HCT116 (cell line): ENCODE measurements at regions not wholly inside any gene's neighbourhood (a gene's known extent, or its start where the extent isn't known, plus 50 kb on each side); places are given as distances from the start of the nearest gene placed in this dataset.

Source experiments
- ATAC-seq: fragments of 200-7000 bp; cut with Tn5 transposase; 2 replicates; pipeline ENCODE4 v1.9.1; 2020; ENCODE audit warnings: mild to moderate bottlenecking, moderate library complexity
- BruUV-seq: library from RNA; stranded (reverse); fragments of 400-500 nt; replicated peaks from 2 replicates; lab custom pipeline; 2021; lab: Mats Ljungman, UMichigan
- CTCF ChIA-PET: fragments of 300-600 bp; sonication (Branson Sonifier 250); formaldehyde crosslinking; loops from one replicate; lab custom pipeline; 2021; ENCODE audit warnings: antibody characterized with exemption; lab: Charles Lee
- POLR2A ChIA-PET: fragments of 300-600, 350-600 bp; sonication (Branson Sonifier 250); formaldehyde crosslinking; loops from one replicate; lab custom pipeline; 2021; ENCODE audit warnings: antibody characterized with exemption; lab: Charles Lee
- RAD21 ChIA-PET, 2 experiments: fragments of 300-600 bp; sonication (Branson Sonifier 250); formaldehyde crosslinking; loops; one replicate each; lab custom pipeline; 2023; ENCODE audit warnings: low total read pairs in 2 of 2; ENCODE audit not compliant: uncharacterized antibody in 2 of 2, unreplicated experiment in 2 of 2, low non-redundant PET in 1 of 2; lab: Charles Lee
- DNase-seq: peaks from one replicate; pipeline ENCODE4 v3.0.0-alpha.2; 2010; ENCODE audit warnings: low read depth, low spot score
- H2AFZ ChIP-seq: fragments of 200-600 bp; shearing (Covaris generic), sonication (generic); 2 replicates; pipeline ENCODE4 v1.6.1; 2017; ENCODE audit warnings: low read depth, mixed run types, mixed read lengths, antibody characterized with exemption, low read length; ENCODE audit not compliant: poor library complexity, severe bottlenecking
- H3K27ac ChIP-seq: 2 replicates; pipeline ENCODE4 v1.5.1; 2012; ENCODE audit warnings: low read depth, low read length
- H3K27me3 ChIP-seq: fragments of 200-600 bp; sonication (generic); 2 replicates; pipeline ENCODE4 v1.6.1; 2016; ENCODE audit warnings: mixed run types, low read length, mixed read lengths; ENCODE audit not compliant: insufficient read depth
- H3K36me3 ChIP-seq, 2 experiments: fragments of 200-500 bp in 1 of 2; fragments of 200-600 bp in 1 of 2; sonication (Bioruptor generic) in 1 of 2; sonication (generic) in 1 of 2; 2 replicates each; pipeline versions ENCODE4 v1.5.1 to v1.6.1; 2014 to 2016; ENCODE audit warnings: low read length in 2 of 2, inconsistent platforms in 1 of 2, mixed read lengths in 1 of 2, mixed run types in 1 of 2; ENCODE audit not compliant: insufficient read depth in 2 of 2, control insufficient read depth in 1 of 2
- H3K4me1 ChIP-seq, 2 experiments: fragments of 200-600 bp in 1 of 2; sonication (generic) in 1 of 2; 2 replicates each; pipeline versions ENCODE4 v1.5.1 to v1.6.1; 2012 to 2017; ENCODE audit warnings: low read length in 2 of 2, inconsistent platforms in 1 of 2, mild to moderate bottlenecking in 1 of 2, mixed read lengths in 1 of 2, mixed run types in 1 of 2, moderate library complexity in 1 of 2; ENCODE audit not compliant: insufficient read depth in 2 of 2, control insufficient read depth in 1 of 2
- H3K4me2 ChIP-seq: fragments of 200-600 bp; sonication (generic); 2 replicates; pipeline ENCODE4 v1.6.1; 2017; ENCODE audit warnings: mixed run types, low read length, mixed read lengths
- H3K4me3 ChIP-seq, 2 experiments: fragments of 200-600 bp in 1 of 2; sonication (generic) in 1 of 2; replicated peaks in 1 of 2; 2 replicates each; pipeline ENCODE4 v1.5.1; 2011 to 2016; ENCODE audit warnings: low read length in 2 of 2, control low read depth in 1 of 2, low read depth in 1 of 2, mild to moderate bottlenecking in 1 of 2, mixed read lengths in 1 of 2, mixed run types in 1 of 2
- H3K79me2 ChIP-seq: fragments of 200-600 bp; sonication (generic); 2 replicates; pipeline ENCODE4 v1.6.1; 2017; ENCODE audit warnings: mild to moderate bottlenecking, mixed run types, low read length, moderate library complexity, mixed read lengths; ENCODE audit not compliant: insufficient read depth
- H3K9ac ChIP-seq: fragments of 200-600 bp; sonication (generic); 2 replicates; pipeline ENCODE4 v1.6.1; 2016; ENCODE audit warnings: low read length, mixed read lengths
- H3K9me2 ChIP-seq: fragments of 200-600 bp; sonication (generic), shearing (Covaris generic); 2 replicates; pipeline ENCODE4 v1.6.1; 2017; ENCODE audit warnings: mixed run types, mild to moderate bottlenecking, moderate library complexity; ENCODE audit not compliant: insufficient read depth
- H3K9me3 ChIP-seq, 2 experiments: fragments of 200-500 bp in 1 of 2; fragments of 200-600 bp in 1 of 2; sonication (Bioruptor generic) in 1 of 2; sonication (generic) in 1 of 2; 2 replicates each; pipeline ENCODE4 v1.6.1; 2014 to 2017; ENCODE audit warnings: low read length in 2 of 2, mixed read lengths in 2 of 2, inconsistent platforms in 1 of 2, low read depth in 1 of 2, mild to moderate bottlenecking in 1 of 2, mixed run types in 1 of 2, moderate library complexity in 1 of 2; ENCODE audit not compliant: control insufficient read depth in 1 of 2, insufficient read depth in 1 of 2
- H4K20me1 ChIP-seq: fragments of 200-600 bp; sonication (generic), shearing (Covaris generic); 2 replicates; pipeline ENCODE4 v1.6.1; 2017; ENCODE audit warnings: mixed run types, mild to moderate bottlenecking, moderate library complexity; ENCODE audit not compliant: insufficient read depth
- ATF3 ChIP-seq: IDR thresholded peaks from 2 replicates; pipeline ENCODE4 v1.6.1; 2012
- CBX3 ChIP-seq: IDR thresholded peaks from 2 replicates; pipeline ENCODE4 v1.6.1; 2012; ENCODE audit warnings: low read depth
- CEBPB ChIP-seq: IDR thresholded peaks from 2 replicates; pipeline ENCODE4 v1.6.1; 2012; ENCODE audit warnings: low read depth
- CTCF ChIP-seq, 3 experiments: fragments of 200-600 bp in 1 of 3; sonication (generic) in 1 of 3; IDR thresholded peaks in 2 of 3; conservative IDR thresholded peaks in 1 of 3; 2 replicates each; pipeline ENCODE4 v1.5.1; 2012 to 2017; ENCODE audit warnings: low read depth in 2 of 3, low read length in 2 of 3, antibody characterized with exemption in 1 of 3, borderline replicate concordance in 1 of 3, control low read depth in 1 of 3, mild to moderate bottlenecking in 1 of 3, mixed read lengths in 1 of 3, mixed run types in 1 of 3, moderate library complexity in 1 of 3; ENCODE audit not compliant: insufficient read depth in 1 of 3
- EGR1 ChIP-seq: IDR thresholded peaks from 2 replicates; pipeline ENCODE4 v1.6.1; 2012; ENCODE audit warnings: low read depth
- EZH2 ChIP-seq: fragments of 200-600 bp; sonication (generic); IDR thresholded peaks from 2 replicates; pipeline ENCODE4 v1.6.1; 2017; ENCODE audit warnings: antibody characterized with exemption, mixed run types
- FOSL1 ChIP-seq: IDR thresholded peaks from 2 replicates; pipeline ENCODE4 v1.6.1; 2012; ENCODE audit warnings: low read depth
- JUND ChIP-seq: IDR thresholded peaks from 2 replicates; pipeline ENCODE4 v1.6.1; 2012
- MAX ChIP-seq: IDR thresholded peaks from 2 replicates; pipeline ENCODE4 v1.6.1; 2012
- POLR2A ChIP-seq: IDR thresholded peaks from 2 replicates; pipeline ENCODE4 v1.7.0; 2011; ENCODE audit warnings: borderline replicate concordance; ENCODE audit not compliant: insufficient read depth, insufficient read length; ENCODE audit errors: extremely low read depth
- SIN3A ChIP-seq: IDR thresholded peaks from 2 replicates; pipeline ENCODE4 v1.6.1; 2012; ENCODE audit warnings: low read depth
- SP1 ChIP-seq: IDR thresholded peaks from 2 replicates; pipeline ENCODE4 v1.6.1; 2012; ENCODE audit warnings: low read depth
- TCF7L2 ChIP-seq: IDR thresholded peaks from 2 replicates; pipeline ENCODE4 v1.7.0; 2011; ENCODE audit warnings: borderline replicate concordance, inconsistent platforms; ENCODE audit not compliant: insufficient read depth, insufficient read length; ENCODE audit errors: extremely low read depth
- YY1 ChIP-seq: IDR thresholded peaks from 2 replicates; pipeline ENCODE4 v1.6.1; 2011; ENCODE audit warnings: low read length, low read depth, moderate library complexity, mild to moderate bottlenecking; ENCODE audit not compliant: insufficient replicate concordance; ENCODE audit errors: extremely low read depth
- ZFX ChIP-seq: fragments of 450-650 bp; IDR thresholded peaks from 2 replicates; pipeline ENCODE4 v1.6.1; 2017
- ZNF274 ChIP-seq: fragments of 200-500 bp; sonication (Bioruptor generic); IDR thresholded peaks from 2 replicates; pipeline ENCODE4 v1.6.1; 2014; ENCODE audit warnings: mild to moderate bottlenecking, low read depth, low read length, inconsistent platforms
- intact Hi-C: fragments of 100-400 bp; cut with micrococcal nuclease; formaldehyde crosslinking; loops from 2 replicates; pipeline ENCODE4 v1.10.0; 2022
- TF ChIP-seq, protein P1 (sequence below): IDR thresholded peaks from 2 replicates; pipeline ENCODE4 v1.6.1; 2011; ENCODE audit warnings: mild to moderate bottlenecking, low read length, moderate library complexity; ENCODE audit not compliant: insufficient replicate concordance; ENCODE audit errors: extremely low read depth

DNA sequence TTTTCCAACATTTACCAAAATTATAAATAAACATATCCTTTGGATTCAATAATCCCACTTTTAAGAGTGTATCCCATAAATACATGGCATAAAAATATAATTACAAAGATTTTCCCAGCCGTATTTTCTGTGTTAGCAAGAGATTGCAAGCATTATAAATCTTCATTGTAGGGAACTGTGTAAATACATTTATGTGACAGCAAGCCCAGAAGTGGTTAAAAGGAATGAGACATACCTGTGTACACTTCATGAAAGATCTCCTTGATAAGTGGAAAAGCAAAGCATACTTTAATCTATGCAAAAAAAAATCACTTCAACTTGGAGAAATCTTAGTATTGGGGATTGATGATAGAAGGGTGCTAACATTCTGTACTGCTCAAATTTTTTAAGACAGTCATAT, 173.1 kb downstream of the GASK1B start:
- POLR2A ChIA-PET: no interaction called here
- RAD21 ChIA-PET: no interaction called here
- ATAC-seq (no peak), DNase-seq (no peak)
- no peaks in the 10 kb centered on the region for H3K79me2 ChIP-seq
- no peaks in the 10 kb centered on the region for H3K9me3 ChIP-seq
- H3K36me3 ChIP-seq: no peaks in the 10 kb centered on the region
- H3K27ac ChIP-seq: no peak overlapping the region
- H4K20me1 ChIP-seq: no peaks in the 10 kb centered on the region
- intact Hi-C loops: no loop called here
- no peak overlapping the region for H3K4me3 ChIP-seq
- no peak overlapping the region for H3K4me2 ChIP-seq
- no peak overlapping the region for H2AFZ ChIP-seq
- no peak overlapping the region for H3K9ac ChIP-seq
- no peaks in the 10 kb centered on the region for H3K9me2 ChIP-seq
- CTCF ChIA-PET: no interaction called here
- BruUV-seq: no TSS peak
- no peaks in the 10 kb centered on the region for H3K27me3 ChIP-seq
- no peaks in the 10 kb centered on the region for H3K4me1 ChIP-seq
- TF ChIP-seq SP1: no peak
- TF ChIP-seq JUND: no peak
- TF ChIP-seq MAX: no peak
- TF ChIP-seq EZH2: no peak
- TF ChIP-seq, protein P1, sequence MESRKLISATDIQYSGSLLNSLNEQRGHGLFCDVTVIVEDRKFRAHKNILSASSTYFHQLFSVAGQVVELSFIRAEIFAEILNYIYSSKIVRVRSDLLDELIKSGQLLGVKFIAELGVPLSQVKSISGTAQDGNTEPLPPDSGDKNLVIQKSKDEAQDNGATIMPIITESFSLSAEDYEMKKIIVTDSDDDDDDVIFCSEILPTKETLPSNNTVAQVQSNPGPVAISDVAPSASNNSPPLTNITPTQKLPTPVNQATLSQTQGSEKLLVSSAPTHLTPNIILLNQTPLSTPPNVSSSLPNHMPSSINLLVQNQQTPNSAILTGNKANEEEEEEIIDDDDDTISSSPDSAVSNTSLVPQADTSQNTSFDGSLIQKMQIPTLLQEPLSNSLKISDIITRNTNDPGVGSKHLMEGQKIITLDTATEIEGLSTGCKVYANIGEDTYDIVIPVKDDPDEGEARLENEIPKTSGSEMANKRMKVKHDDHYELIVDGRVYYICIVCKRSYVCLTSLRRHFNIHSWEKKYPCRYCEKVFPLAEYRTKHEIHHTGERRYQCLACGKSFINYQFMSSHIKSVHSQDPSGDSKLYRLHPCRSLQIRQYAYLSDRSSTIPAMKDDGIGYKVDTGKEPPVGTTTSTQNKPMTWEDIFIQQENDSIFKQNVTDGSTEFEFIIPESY: no peak
- TF ChIP-seq FOSL1: no peak
- no peak for TF ChIP-seq EGR1
- TF ChIP-seq CBX3: no peak
- TF ChIP-seq ZFX: no peak
- no peak for TF ChIP-seq TCF7L2
- no peak for TF ChIP-seq POLR2A
- TF ChIP-seq CTCF (IDR thresholded peaks at IDR 0.05 in 2 of 3, conservative IDR thresholded peaks at IDR 0.05 in 1 of 3; ENCODE audit: borderline replicate concordance in 1 of 3, insufficient read depth in 1 of 3, low read depth in 2 of 3, low read length in 2 of 3): no peak
- no peak for TF ChIP-seq CEBPB
- no peak for TF ChIP-seq ZNF274
- TF ChIP-seq SIN3A: no peak
- no peak for TF ChIP-seq YY1
- TF ChIP-seq ATF3: no peak
